Naive B cell (primary cell): ENCODE measurements at regions not wholly inside any gene's neighbourhood (a gene's known extent, or its start where the extent isn't known, plus 50 kb on each side); places are given as distances from the start of the nearest gene placed in this dataset.
"Not testable (repeated sequence)": the region's sequence is repeated elsewhere in the genome, so short reads cannot be mapped to it uniquely, and the experiment has no call there.

Experiments used
- ATAC-seq, 2 donors: fragments of 150-1000 bp; cut with Tn5 transposase; 2 replicates each; pipeline ENCODE4 v1.10.0; 2021; ENCODE audit warnings: low read depth in 2 of 2, mild to moderate bottlenecking in 2 of 2, moderate library complexity in 2 of 2
- DNase-seq: peaks from one replicate; pipeline ENCODE4 v3.0.0; 2022
- H3K27ac Mint-ChIP-seq, 6 donors: one replicate each; pipeline ENCODE4 v1.8.0; 2020 to 2022; ENCODE audit warnings: mild to moderate bottlenecking in 6 of 6, mixed read lengths in 6 of 6, moderate library complexity in 5 of 6, inconsistent platforms in 2 of 6
- H3K27me3 Mint-ChIP-seq, 3 donors: one replicate each; pipeline ENCODE4 v1.8.0; 2021 to 2022; ENCODE audit warnings: mixed read lengths in 3 of 3, mild to moderate bottlenecking in 1 of 3
- H3K36me3 Mint-ChIP-seq, 2 donors: one replicate each; pipeline ENCODE4 v1.8.0; 2020 to 2022; ENCODE audit warnings: mixed read lengths in 2 of 2, inconsistent platforms in 1 of 2, mild to moderate bottlenecking in 1 of 2
- H3K4me1 Mint-ChIP-seq, 3 donors: one replicate each; pipeline ENCODE4 v1.8.0; 2020 to 2022; ENCODE audit warnings: mixed read lengths in 3 of 3, inconsistent platforms in 1 of 3, mild to moderate bottlenecking in 1 of 3, moderate library complexity in 1 of 3
- H3K4me3 Mint-ChIP-seq, 8 donors: one replicate each; pipeline ENCODE4 v1.8.0; 2020 to 2022; ENCODE audit warnings: mild to moderate bottlenecking in 8 of 8, mixed read lengths in 8 of 8, moderate library complexity in 8 of 8, inconsistent platforms in 2 of 8
- H3K9me3 Mint-ChIP-seq, 7 donors: one replicate each; pipeline ENCODE4 v1.8.0; 2020 to 2022; ENCODE audit warnings: mixed read lengths in 7 of 7, mild to moderate bottlenecking in 5 of 7, inconsistent platforms in 2 of 7, moderate library complexity in 1 of 7

- Mint-ChIP-seq H3K27me3 (peaks cover 0 to 8% (median 0%) of the 10 kb centered on the region in 3 donors), H3K4me3 (no peak overlapping the region), H3K36me3 (peaks cover 0 to 5% of the 10 kb centered on the region in 2 donors), H3K27ac (no peak overlapping the region), H3K4me1 (no peaks in the 10 kb centered on the region), H3K9me3 (peaks cover 3 to 38% (median 16%) of the 10 kb centered on the region in 7 donors)
- ATAC-seq = no peak
- DNase-seq = no peak
Observed at GRCh38 chrX:43218198-43218597, 437.9 kb upstream of the MAOA start.

DNA sequence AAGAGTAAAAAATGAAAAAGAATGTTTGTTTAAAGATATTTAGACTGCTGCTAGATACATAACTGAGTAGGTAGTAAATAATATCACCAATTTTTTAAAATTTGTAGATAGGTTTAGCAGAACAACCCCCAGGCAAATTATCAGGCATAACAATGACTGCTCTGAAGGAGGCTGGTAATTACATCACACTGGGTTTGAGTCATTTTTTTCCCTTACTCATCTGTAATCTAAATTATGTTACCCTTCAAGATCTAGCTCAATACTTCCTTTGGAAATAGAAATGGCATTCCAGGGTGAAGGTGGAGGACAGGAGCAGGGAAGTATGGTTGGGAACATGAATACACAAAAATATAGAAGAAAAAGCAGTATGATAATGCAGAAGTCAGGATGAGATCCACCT lies 431.6 kb upstream of the MAOA start:
- Mint-ChIP-seq H3K27me3 (peaks cover 0 to 16% (median 0%) of the 10 kb centered on the region in 3 donors), H3K4me3 (no peak overlapping the region), H3K9me3 (peaks cover 0 to 8% (median 0%) of the 10 kb centered on the region in 7 donors), H3K27ac (no peak overlapping the region), H3K4me1 (no peaks in the 10 kb centered on the region), H3K36me3 (no peaks in the 10 kb centered on the region)
- no peak for ATAC-seq
- DNase-seq = no peak

DNA sequence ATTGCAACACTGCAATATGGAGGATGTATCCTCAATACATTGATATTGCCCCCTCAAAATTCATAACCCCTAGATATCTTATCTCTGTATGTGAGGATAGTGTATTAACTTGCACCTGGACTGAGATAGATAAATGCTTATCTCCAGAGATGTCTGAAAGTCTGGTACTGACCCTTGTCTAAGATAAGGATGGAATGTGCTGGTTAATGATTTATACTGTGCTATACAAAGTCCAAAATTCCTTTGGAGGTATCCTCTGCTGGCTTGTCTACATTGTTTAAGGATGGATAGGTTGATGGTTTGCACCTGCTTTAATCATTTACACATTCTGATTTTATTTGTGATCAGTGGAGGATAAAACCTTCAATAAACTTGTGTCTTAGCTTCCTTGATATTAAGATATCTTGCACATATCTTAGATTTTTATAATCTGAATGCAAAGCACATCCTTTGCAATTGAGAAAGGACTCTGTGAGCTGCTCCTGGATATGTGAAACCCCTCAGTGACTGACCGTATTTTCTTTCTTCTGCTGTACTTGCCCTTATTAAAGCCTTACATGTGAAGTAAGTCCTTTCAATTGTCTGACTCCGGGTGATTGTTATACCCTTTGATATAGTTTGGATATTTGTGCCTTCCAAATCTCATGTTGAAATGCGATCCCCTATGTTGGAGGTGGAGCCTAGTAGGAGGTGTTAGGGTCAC lies 430.3 kb upstream of the MAOA start:
- H3K27ac Mint-ChIP-seq = no peak overlapping the region
- peaks cover 0 to 11% (median 0%) of the 10 kb centered on the region in 7 donors for H3K9me3 Mint-ChIP-seq
- no peak for DNase-seq
- no peaks in the 10 kb centered on the region for H3K4me1 Mint-ChIP-seq
- H3K4me3 Mint-ChIP-seq = no peak overlapping the region
- peaks cover 0 to 11% (median 0%) of the 10 kb centered on the region in 3 donors for H3K27me3 Mint-ChIP-seq
- no peaks in the 10 kb centered on the region for H3K36me3 Mint-ChIP-seq
- no peak for ATAC-seq

GRCh38 chrX:43238461-43238945 lies 417.6 kb upstream of the MAOA start:
- Mint-ChIP-seq H3K4me3 (no peak overlapping the region), H3K27ac (no peak overlapping the region), H3K4me1 (no peaks in the 10 kb centered on the region), H3K36me3 (no peaks in the 10 kb centered on the region), H3K27me3 (no peaks in the 10 kb centered on the region), H3K9me3 (peaks cover 0 to 5% (median 0%) of the 10 kb centered on the region in 7 donors)
- DNase-seq (no peak), ATAC-seq (no peak)

DNA sequence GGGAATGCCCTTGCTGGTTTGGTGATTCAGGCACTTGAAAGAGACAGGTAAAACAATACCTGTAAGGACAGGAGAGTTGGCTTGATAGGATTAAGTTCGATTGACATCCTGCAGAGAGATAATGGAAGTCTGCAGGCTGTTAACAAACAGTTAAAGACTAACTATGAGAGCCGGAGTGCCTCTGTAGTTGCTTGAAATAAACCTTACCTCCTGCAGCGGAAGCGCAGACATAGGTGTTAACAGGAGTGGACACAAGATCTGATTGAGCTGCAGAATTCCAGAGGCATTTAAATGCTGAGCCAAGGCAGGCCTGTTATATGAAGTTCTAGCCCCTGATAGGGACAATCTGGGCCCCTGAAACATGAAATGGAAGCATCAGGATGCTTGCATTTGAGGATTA lies 416.7 kb upstream of the MAOA start:
- H3K4me1 Mint-ChIP-seq = no peaks in the 10 kb centered on the region
- H3K4me3 Mint-ChIP-seq = no peak overlapping the region
- no peak overlapping the region for H3K27ac Mint-ChIP-seq
- ATAC-seq (no peak), DNase-seq (no peak)
- peaks cover 0 to 5% (median 0%) of the 10 kb centered on the region in 7 donors for H3K9me3 Mint-ChIP-seq
- no peaks in the 10 kb centered on the region for H3K36me3 Mint-ChIP-seq
- no peaks in the 10 kb centered on the region for H3K27me3 Mint-ChIP-seq

DNA sequence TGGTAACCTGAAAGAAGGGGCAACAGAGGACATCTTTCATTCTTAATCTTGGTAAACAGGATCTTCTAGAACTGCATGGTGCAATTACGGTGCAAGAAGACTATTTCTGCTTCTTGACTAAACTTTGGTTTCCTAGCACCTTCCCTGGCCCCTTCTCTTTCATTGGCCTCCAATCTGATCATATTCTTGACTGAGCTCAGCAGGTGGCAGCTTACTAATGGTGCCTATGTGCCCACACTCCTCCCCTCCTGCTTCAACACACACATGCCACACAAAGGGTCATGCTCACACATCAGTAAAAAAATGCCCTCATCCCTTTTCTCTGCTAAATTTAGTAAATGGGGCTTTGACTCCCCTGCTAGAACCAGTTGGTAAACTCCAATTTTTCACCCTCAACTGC lies 400.5 kb upstream of the MAOA start:
- H3K36me3 Mint-ChIP-seq = no peaks in the 10 kb centered on the region
- peaks cover 2 to 18% (median 5%) of the 10 kb centered on the region in 7 donors for H3K9me3 Mint-ChIP-seq
- no peaks in the 10 kb centered on the region for H3K27me3 Mint-ChIP-seq
- no peak overlapping the region for H3K4me3 Mint-ChIP-seq
- no peaks in the 10 kb centered on the region for H3K4me1 Mint-ChIP-seq
- H3K27ac Mint-ChIP-seq = no peak overlapping the region
- DNase-seq = no peak
- no peak for ATAC-seq

- DNase-seq (no peak), ATAC-seq (no peak)
- H3K27me3 Mint-ChIP-seq = peaks cover 0 to 18% (median 0%) of the 10 kb centered on the region in 3 donors
- no peaks in the 10 kb centered on the region for H3K4me1 Mint-ChIP-seq
- H3K4me3 Mint-ChIP-seq = no peak overlapping the region
- peaks cover 5 to 10% of the 10 kb centered on the region in 2 donors for H3K36me3 Mint-ChIP-seq
- peaks cover 2 to 20% (median 7%) of the 10 kb centered on the region in 7 donors for H3K9me3 Mint-ChIP-seq
- H3K27ac Mint-ChIP-seq = no peak overlapping the region
Observed at GRCh38 chrX:43266487-43266886, 389.6 kb upstream of the MAOA start.

DNA sequence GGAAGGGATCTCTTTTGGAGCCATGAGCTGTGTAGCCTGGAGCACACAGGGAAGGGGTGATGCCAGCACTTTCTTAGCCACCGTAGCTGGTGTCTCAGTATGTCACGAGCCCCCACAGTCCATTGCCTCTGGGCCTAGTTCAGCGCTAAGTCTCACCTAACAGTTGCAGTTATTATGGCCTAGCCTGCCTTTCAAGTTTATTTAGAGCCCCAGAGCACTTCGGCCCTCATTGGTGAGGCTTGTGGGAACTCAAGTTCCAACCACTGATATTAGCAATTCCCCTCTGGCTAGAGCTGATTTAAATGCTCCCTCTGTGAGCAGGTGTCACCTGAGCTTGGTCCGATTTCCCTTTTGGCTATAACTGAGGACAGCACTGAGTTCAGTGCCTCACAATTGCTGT lies 388.4 kb upstream of the MAOA start:
- H3K4me3 Mint-ChIP-seq = no peak overlapping the region
- ATAC-seq = no peak
- no peak overlapping the region for H3K27ac Mint-ChIP-seq
- H3K9me3 Mint-ChIP-seq = peaks cover 2 to 18% (median 7%) of the 10 kb centered on the region in 7 donors
- H3K27me3 Mint-ChIP-seq = peaks cover 0 to 18% (median 0%) of the 10 kb centered on the region in 3 donors
- no peaks in the 10 kb centered on the region for H3K4me1 Mint-ChIP-seq
- peaks cover 5 to 10% of the 10 kb centered on the region in 2 donors for H3K36me3 Mint-ChIP-seq
- DNase-seq = no peak

DNA sequence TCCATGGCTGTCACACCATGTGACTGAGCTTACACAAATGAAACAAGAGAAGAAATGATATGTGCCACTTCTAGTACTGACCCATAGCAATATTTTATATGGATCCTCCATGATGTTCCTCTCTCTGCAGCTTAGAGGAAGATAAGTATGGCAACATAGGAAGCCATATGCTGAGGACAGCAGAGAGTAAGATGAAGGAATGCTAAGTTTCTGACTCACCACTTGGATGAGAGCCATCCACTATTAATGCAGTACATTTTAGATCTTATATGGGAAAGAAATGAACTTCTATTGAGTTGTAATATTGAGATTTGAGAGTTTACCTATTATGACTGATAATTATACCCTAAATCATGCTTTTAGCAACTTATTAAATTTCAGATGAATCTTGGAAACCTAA lies 386.9 kb upstream of the MAOA start:
- Mint-ChIP-seq H3K27me3 (peaks cover 0 to 18% (median 0%) of the 10 kb centered on the region in 3 donors), H3K27ac (no peak overlapping the region), H3K9me3 (peaks cover 0 to 13% (median 11%) of the 10 kb centered on the region in 7 donors), H3K36me3 (peaks cover 5 to 10% of the 10 kb centered on the region in 2 donors), H3K4me1 (no peaks in the 10 kb centered on the region), H3K4me3 (no peak overlapping the region)
- no peak for ATAC-seq
- DNase-seq = no peak

DNA sequence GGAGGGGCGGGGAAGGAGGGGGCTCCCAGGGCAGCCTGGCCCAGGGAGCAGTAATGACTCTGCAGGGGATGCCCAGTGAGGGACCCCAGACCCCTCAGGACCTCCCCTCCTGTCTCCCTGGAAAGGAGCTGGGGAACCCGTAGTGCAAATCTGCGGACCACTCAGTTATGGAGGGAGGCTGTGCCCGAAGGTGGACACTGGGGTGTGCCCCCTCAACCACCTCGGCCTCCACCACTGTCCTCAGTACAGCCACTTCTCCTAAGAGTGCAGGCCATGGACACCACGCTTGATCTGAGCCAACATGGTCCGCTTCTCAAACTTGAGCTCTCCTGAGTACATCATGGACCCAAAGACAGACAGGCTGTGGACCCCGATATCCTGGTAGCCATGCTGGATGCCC lies 378.2 kb upstream of the MAOA start:
- ATAC-seq = no peak
- no peaks in the 10 kb centered on the region for H3K4me1 Mint-ChIP-seq
- H3K27me3 Mint-ChIP-seq = no peaks in the 10 kb centered on the region

DNA sequence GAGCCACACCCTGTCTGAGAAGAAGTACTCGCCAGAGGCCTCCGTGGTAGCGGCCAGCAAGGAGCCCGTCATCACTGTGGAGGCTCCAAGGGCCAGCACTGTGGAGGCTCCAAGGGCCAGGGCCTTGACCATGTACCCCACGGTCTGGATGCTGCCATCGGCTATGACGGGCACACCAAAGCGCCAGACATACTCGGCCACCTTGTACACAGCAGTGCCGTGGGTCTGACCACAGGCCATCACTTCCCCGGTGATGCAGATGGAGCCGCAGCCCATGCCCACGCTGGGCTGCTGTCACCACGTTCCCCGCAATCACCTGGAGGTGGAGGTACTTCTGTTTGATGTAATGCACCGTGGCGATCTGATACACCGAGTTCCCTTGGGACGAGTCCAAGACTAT lies 377.7 kb upstream of the MAOA start:
- H3K4me3 Mint-ChIP-seq = no peak overlapping the region
- H3K4me1 Mint-ChIP-seq = no peaks in the 10 kb centered on the region
- no peak for ATAC-seq
- DNase-seq = no peak
- H3K9me3 Mint-ChIP-seq = peaks cover 0 to 43% (median 34%) of the 10 kb centered on the region in 7 donors
- H3K27ac Mint-ChIP-seq = no peak overlapping the region
- H3K27me3 Mint-ChIP-seq = no peaks in the 10 kb centered on the region
- H3K36me3 Mint-ChIP-seq = peaks cover 0 to 6% of the 10 kb centered on the region in 2 donors

More for the DNA sequence above, 378.2 kb upstream of the MAOA start:
- H3K9me3 Mint-ChIP-seq = peaks cover 0 to 39% (median 34%) of the 10 kb centered on the region in 7 donors
- H3K4me3 Mint-ChIP-seq = no peak overlapping the region
- DNase-seq = no peak
- no peak overlapping the region for H3K27ac Mint-ChIP-seq
- H3K36me3 Mint-ChIP-seq = peaks cover 0 to 6% of the 10 kb centered on the region in 2 donors

GRCh38 chrX:43279341-43279808 lies 376.7 kb upstream of the MAOA start:
- DNase-seq (no peak), ATAC-seq (no peak)
- Mint-ChIP-seq H3K9me3 (peaks cover 0 to 39% (median 28%) of the 10 kb centered on the region in 7 donors), H3K27ac (no peak overlapping the region), H3K36me3 (peaks cover 0 to 6% of the 10 kb centered on the region in 2 donors), H3K4me3 (no peak overlapping the region), H3K4me1 (no peaks in the 10 kb centered on the region), H3K27me3 (no peaks in the 10 kb centered on the region)

- no peaks in the 10 kb centered on the region for H3K27me3 Mint-ChIP-seq
- DNase-seq (no peak), ATAC-seq (no peak)
- no peak overlapping the region for H3K4me3 Mint-ChIP-seq
- no peaks in the 10 kb centered on the region for H3K4me1 Mint-ChIP-seq
- H3K27ac Mint-ChIP-seq = peak overlapping the region in 1 of 6 donors; percentile 16
- peaks cover 0 to 6% of the 10 kb centered on the region in 2 donors for H3K36me3 Mint-ChIP-seq
- H3K9me3 Mint-ChIP-seq = peaks cover 0 to 38% (median 30%) of the 10 kb centered on the region in 7 donors
Observed at GRCh38 chrX:43283187-43283586, 372.9 kb upstream of the MAOA start.

DNA sequence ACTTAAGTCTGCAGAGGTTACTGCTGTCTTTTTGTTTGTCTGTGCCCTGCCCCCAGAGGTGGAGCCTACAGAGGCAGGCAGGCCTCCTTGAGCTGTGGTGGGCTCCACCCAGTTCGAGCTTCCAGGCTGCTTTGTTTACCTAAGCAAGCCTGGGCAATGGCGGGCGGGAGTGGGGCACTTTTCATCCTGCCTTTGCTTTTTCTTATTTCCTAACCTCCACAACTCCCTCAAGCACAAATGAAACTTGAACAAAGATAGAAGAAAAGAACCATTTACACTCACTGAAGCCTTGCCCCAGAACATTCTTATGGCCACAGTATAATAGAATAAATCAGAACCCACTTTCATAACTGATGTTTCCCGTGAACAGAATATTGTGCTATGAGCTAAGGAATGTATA lies 344.5 kb upstream of the MAOA start:
- not testable (repeated sequence) for DNase-seq, ATAC-seq, H3K4me1 Mint-ChIP-seq, H3K9me3 Mint-ChIP-seq, H3K4me3 Mint-ChIP-seq, H3K36me3 Mint-ChIP-seq, H3K27me3 Mint-ChIP-seq, H3K27ac Mint-ChIP-seq
